ENCODE measurements at regions not wholly inside any gene's neighbourhood (a gene's known extent, or its start where the extent isn't known, plus 50 kb on each side); places are given as distances from the start of the nearest gene placed in this dataset.
A peak's percentile ranks its signal among the peaks of the same experiment; 100 is the strongest.

DNA sequence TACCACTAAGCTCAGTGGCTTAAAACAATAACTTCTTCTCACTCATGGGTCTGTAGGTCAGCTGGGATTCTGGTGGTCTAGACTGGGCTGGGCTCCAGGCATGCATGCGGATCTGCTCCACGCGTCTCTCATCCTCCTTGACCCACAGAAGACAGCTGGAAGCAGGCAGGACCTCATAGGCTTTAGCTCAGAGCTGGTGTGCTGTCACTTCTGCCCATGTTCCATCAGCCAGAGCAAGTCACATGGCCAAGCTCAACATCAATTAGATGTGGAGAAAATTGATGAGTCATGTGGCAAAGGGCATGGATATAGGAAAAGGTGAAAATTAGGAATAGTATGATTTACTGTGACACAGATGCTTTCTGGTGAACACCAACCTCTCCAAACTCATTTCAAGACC, 57.4 kb upstream of the PSMF1 start:
- DNase-seq, result peak in 1 of 3 donors; percentile 9

DNA sequence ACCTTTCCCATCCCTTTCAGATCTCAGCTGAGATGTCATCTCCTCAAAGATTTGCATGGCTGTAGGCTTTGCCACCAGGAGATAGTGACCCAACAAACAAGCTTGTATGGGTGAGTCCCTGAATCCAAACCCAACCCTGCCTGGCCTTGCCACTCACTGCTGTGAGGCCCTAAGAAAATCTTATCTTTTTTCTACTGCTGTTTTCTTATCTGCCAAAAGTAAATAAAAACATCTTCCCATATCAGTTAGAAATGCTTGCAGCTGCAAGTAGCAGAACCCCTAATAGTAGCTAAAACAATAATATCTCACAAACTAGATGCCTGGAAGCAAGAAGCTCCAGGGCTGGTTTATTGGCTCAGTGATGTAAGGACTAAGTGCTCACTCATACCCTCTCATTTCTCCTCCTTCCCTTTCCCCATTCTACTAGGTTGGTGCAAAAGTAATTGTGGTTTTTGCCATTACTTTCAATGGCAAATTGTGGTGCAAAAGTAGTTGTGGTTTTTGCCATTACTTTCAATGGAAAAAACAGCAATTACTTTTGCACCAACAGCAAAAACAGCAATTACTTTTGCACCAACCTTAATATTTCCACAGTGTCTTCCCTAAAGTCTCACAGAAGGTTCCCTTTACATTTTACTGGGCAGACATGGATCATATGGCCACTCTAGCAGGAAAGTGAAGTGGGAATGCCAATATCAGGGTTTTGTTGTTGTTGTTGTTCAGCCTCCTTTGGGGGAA, 56.7 kb upstream of the PSMF1 start:
- no peak for DNase-seq

DNA sequence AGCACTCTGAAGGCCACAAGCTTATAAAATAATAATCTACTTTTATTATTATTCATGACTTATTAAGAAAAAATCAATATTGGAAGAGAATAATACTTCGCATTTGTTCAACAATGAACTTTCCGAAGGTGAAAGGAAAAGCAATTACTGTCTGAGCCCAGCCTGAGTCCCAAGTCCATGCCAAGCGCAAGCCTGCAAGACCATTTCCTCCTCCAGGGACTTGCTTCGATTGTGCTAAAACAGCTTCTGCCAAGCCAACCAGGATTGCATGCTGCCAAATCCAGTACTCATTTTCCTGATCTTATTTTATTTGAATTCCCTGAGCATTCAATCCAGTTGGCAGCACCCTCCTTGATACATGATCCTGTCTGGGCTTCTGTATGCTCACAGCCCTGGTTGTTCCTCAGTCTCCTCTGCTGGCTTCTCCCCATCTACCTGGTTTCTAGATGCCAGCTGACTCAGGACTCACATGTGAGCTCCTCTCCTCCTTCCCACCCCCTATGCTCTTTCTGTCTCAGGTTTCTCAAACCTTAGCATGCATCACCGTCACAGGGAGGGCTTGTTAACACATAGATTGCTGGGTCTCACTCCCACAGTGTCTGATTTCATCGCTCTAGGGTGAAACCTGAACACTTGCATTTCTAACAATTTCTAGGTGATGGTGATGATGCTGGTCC, 55.9 kb upstream of the PSMF1 start:
- no peak for DNase-seq

All from suppressor macrophage treated with lipopolysaccharide for 1 hour (primary cell).